Fibroblast of pulmonary artery (primary cell): ENCODE measurements at regions not wholly inside any gene's neighbourhood (a gene's known extent, or its start where the extent isn't known, plus 50 kb on each side); places are given as distances from the start of the nearest gene placed in this dataset.
"Not testable (repeated sequence)": the region's sequence is repeated elsewhere in the genome, so short reads cannot be mapped to it uniquely, and the experiment has no call there.

Experiments
- DNase-seq: peaks from one replicate; pipeline ENCODE4 v3.0.0-alpha.2; 2010; ENCODE audit warnings: low read depth
- H3K4me3 ChIP-seq: replicated peaks from 2 replicates; pipeline ENCODE4 v1.5.1; 2011; ENCODE audit warnings: low read depth, mild to moderate bottlenecking, control low read depth, low read length, moderate library complexity
- CTCF ChIP-seq: IDR thresholded peaks from 2 replicates; pipeline ENCODE4 v1.5.1; 2011; ENCODE audit warnings: mild to moderate bottlenecking, control low read depth, low read length, inconsistent platforms; ENCODE audit errors: missing control alignments

- no peak for TF ChIP-seq CTCF
Observed at GRCh38 chrX:13491061-13491460, 78.3 kb upstream of the EGFL6 start.

GRCh38 chrX:13489454-13489853 lies 79.9 kb upstream of the EGFL6 start:
- DNase-seq: peak; percentile 69
- no peak overlapping the region for H3K4me3 ChIP-seq
- TF ChIP-seq CTCF: no peak

More at GRCh38 chrX:13491061-13491460, 78.3 kb upstream of the EGFL6 start:
- no peak for DNase-seq
- H3K4me3 ChIP-seq: no peak overlapping the region

GRCh38 chrX:13487731-13488505 lies 81.5 kb upstream of the EGFL6 start:
- peak; percentile 91 for DNase-seq

GRCh38 chrX:13485167-13485566 lies 84.2 kb upstream of the EGFL6 start:
- no peak for TF ChIP-seq CTCF
- DNase-seq: no peak
- H3K4me3 ChIP-seq: no peak overlapping the region

More at GRCh38 chrX:13487731-13488505, 81.5 kb upstream of the EGFL6 start:
- no peak overlapping the region for H3K4me3 ChIP-seq
- peak; percentile 45 for TF ChIP-seq CTCF

- no peak overlapping the region for H3K4me3 ChIP-seq
- no peak for DNase-seq
- TF ChIP-seq CTCF: no peak
Observed at GRCh38 chrX:13483773-13484172, 85.6 kb upstream of the EGFL6 start.

GRCh38 chrX:13482746-13483541 lies 86.5 kb upstream of the EGFL6 start:
- no peak overlapping the region for H3K4me3 ChIP-seq
- TF ChIP-seq CTCF: no peak
- DNase-seq: no peak

GRCh38 chrX:13480780-13481179 lies 88.6 kb upstream of the EGFL6 start:
- DNase-seq, H3K4me3 ChIP-seq: not testable (repeated sequence)
